Liver (tissue), 8 donors: ENCODE measurements at regions not wholly inside any gene's neighbourhood (a gene's known extent, or its start where the extent isn't known, plus 50 kb on each side); places are given as distances from the start of the nearest gene placed in this dataset.

Experiments used
- DNase-seq: peaks from one replicate; pipeline ENCODE4 v3.0.0-alpha.2; 2017; ENCODE audit warnings: low spot score
- H3K27ac ChIP-seq, 2 donors: one replicate each; pipeline ENCODE4 v1.7.0; 2013; ENCODE audit warnings: inconsistent platforms in 2 of 2, low read length in 2 of 2, control low read depth in 1 of 2, low read depth in 1 of 2, mild to moderate bottlenecking in 1 of 2
- H3K27me3 ChIP-seq, 4 donors: one replicate each; pipeline versions ENCODE4 v1.6.1 to v1.7.0; 2013; ENCODE audit warnings: low read length in 3 of 4, inconsistent platforms in 1 of 4, mild to moderate bottlenecking in 1 of 4, moderate library complexity in 1 of 4; ENCODE audit not compliant: control insufficient read depth in 4 of 4, insufficient read depth in 4 of 4
- H3K36me3 ChIP-seq, 4 donors: one replicate each; pipeline versions ENCODE4 v1.6.1 to v1.7.0; 2013; ENCODE audit warnings: low read length in 3 of 4, mild to moderate bottlenecking in 3 of 4, low read depth in 1 of 4, moderate library complexity in 1 of 4; ENCODE audit not compliant: control insufficient read depth in 4 of 4, insufficient read depth in 3 of 4
- H3K4me1 ChIP-seq, 4 donors: one replicate each; pipeline versions ENCODE4 v1.6.1 to v1.7.0; 2013; ENCODE audit warnings: low read length in 3 of 4, mild to moderate bottlenecking in 3 of 4, moderate library complexity in 1 of 4; ENCODE audit not compliant: control insufficient read depth in 4 of 4, insufficient read depth in 4 of 4
- H3K4me3 ChIP-seq, 3 donors: one replicate each; pipeline versions ENCODE4 v1.6.1 to v1.7.0; 2013; ENCODE audit warnings: low read length in 3 of 3, control low read depth in 1 of 3, low read depth in 1 of 3, mild to moderate bottlenecking in 1 of 3
- H3K9ac ChIP-seq, 2 donors: one replicate each; pipeline ENCODE4 v1.7.0; 2013; ENCODE audit warnings: low read length in 2 of 2, mild to moderate bottlenecking in 2 of 2, moderate library complexity in 2 of 2, control low read depth in 1 of 2, low read depth in 1 of 2
- H3K9me3 ChIP-seq, 4 donors: one replicate each; pipeline versions ENCODE4 v1.6.1 to v1.7.0; 2013; ENCODE audit warnings: low read length in 3 of 4; ENCODE audit not compliant: control insufficient read depth in 4 of 4
- EGR1 ChIP-seq, 2 donors: IDR thresholded peaks; 2 replicates each; pipeline ENCODE4 v1.6.1; 2016 to 2018; ENCODE audit warnings: antibody characterized with exemption in 2 of 2, low read depth in 2 of 2
- FOXA1 ChIP-seq: IDR thresholded peaks from 2 replicates; pipeline ENCODE4 v1.6.1; 2016; ENCODE audit warnings: antibody characterized with exemption
- GABPA ChIP-seq, 2 donors: IDR thresholded peaks in 1 of 2; conservative IDR thresholded peaks in 1 of 2; 2 replicates each; pipeline ENCODE4 v1.6.1; 2016; ENCODE audit warnings: antibody characterized with exemption in 2 of 2, mild to moderate bottlenecking in 1 of 2, moderate library complexity in 1 of 2
- HNF4A ChIP-seq, 2 donors: conservative IDR thresholded peaks; 2 replicates each; pipeline ENCODE4 v1.6.1; 2016; ENCODE audit warnings: antibody characterized with exemption in 2 of 2, mild to moderate bottlenecking in 2 of 2
- JUND ChIP-seq, 2 donors: IDR thresholded peaks; 2 replicates each; pipeline ENCODE4 v1.6.1; 2016; ENCODE audit warnings: antibody characterized with exemption in 2 of 2
- MAX ChIP-seq: IDR thresholded peaks from 2 replicates; pipeline ENCODE4 v1.6.1; 2016; ENCODE audit warnings: antibody characterized with exemption
- NR2F2 ChIP-seq: IDR thresholded peaks from 2 replicates; pipeline ENCODE4 v1.6.1; 2016; ENCODE audit warnings: antibody characterized with exemption
- RAD21 ChIP-seq, 2 donors: IDR thresholded peaks; 2 replicates each; pipeline ENCODE4 v1.6.1; 2016; ENCODE audit warnings: antibody characterized with exemption in 2 of 2, mild to moderate bottlenecking in 2 of 2
- RXRA ChIP-seq, 2 donors: IDR thresholded peaks; 2 replicates each; pipeline ENCODE4 v1.6.1; 2017 to 2018; ENCODE audit warnings: antibody characterized with exemption in 2 of 2, mild to moderate bottlenecking in 1 of 2
- SP1 ChIP-seq: IDR thresholded peaks from 2 replicates; pipeline ENCODE4 v1.6.1; 2018; ENCODE audit warnings: antibody characterized with exemption, mild to moderate bottlenecking
- YY1 ChIP-seq: IDR thresholded peaks from 2 replicates; pipeline ENCODE4 v1.6.1; 2016; ENCODE audit warnings: antibody characterized with exemption, mild to moderate bottlenecking
- WGBS: extraction: QIAGEN DNeasy Blood & Tissue Kit; methylation state at CpG from one replicate; pipeline ENCODE4 v1.1.7; 2013; 5-methylcytosine and 5-hydroxymethylcytosine counted together
- TF ChIP-seq, protein P1 (sequence below): IDR thresholded peaks from 2 replicates; pipeline ENCODE4 v1.6.1; 2016; ENCODE audit warnings: antibody characterized with exemption, mild to moderate bottlenecking
- TF ChIP-seq, protein P2 (sequence below): fragments of 150-350 bp; IDR thresholded peaks from 2 replicates; pipeline ENCODE4 v1.5.1; 2017; ENCODE audit warnings: improper control_type of control experiment, low read depth, low read length; ENCODE audit not compliant: missing input control
- donor health status: healthy.
- donor health status: healthy.
- donor health status: healthy.
- donor health status: healthy.
- donor health status: healthy.

GRCh38 chr12:89073659-89074058 lies 278.6 kb downstream of the DUSP6 start:
- Histone ChIP-seq H3K36me3 (no peaks in the 10 kb centered on the region), H3K27ac (no peak overlapping the region), H3K27me3 (no peaks in the 10 kb centered on the region), H3K9me3 (no peaks in the 10 kb centered on the region), H3K4me1 (no peaks in the 10 kb centered on the region), H3K4me3 (no peak overlapping the region), H3K9ac (no peak overlapping the region)
- TF ChIP-seq NR2F2 (no peak), GABPA (IDR thresholded peaks at IDR 0.05 in 1 of 2, conservative IDR thresholded peaks at IDR 0.05 in 1 of 2) (no peak), RXRA (IDR thresholded peaks at IDR 0.05) (no peak), YY1 (no peak), EGR1 (IDR thresholded peaks at IDR 0.05; ENCODE audit: low read depth in 2 of 2) (no peak), FOXA1 (no peak), MAX (no peak)
- TF ChIP-seq, protein P1, sequence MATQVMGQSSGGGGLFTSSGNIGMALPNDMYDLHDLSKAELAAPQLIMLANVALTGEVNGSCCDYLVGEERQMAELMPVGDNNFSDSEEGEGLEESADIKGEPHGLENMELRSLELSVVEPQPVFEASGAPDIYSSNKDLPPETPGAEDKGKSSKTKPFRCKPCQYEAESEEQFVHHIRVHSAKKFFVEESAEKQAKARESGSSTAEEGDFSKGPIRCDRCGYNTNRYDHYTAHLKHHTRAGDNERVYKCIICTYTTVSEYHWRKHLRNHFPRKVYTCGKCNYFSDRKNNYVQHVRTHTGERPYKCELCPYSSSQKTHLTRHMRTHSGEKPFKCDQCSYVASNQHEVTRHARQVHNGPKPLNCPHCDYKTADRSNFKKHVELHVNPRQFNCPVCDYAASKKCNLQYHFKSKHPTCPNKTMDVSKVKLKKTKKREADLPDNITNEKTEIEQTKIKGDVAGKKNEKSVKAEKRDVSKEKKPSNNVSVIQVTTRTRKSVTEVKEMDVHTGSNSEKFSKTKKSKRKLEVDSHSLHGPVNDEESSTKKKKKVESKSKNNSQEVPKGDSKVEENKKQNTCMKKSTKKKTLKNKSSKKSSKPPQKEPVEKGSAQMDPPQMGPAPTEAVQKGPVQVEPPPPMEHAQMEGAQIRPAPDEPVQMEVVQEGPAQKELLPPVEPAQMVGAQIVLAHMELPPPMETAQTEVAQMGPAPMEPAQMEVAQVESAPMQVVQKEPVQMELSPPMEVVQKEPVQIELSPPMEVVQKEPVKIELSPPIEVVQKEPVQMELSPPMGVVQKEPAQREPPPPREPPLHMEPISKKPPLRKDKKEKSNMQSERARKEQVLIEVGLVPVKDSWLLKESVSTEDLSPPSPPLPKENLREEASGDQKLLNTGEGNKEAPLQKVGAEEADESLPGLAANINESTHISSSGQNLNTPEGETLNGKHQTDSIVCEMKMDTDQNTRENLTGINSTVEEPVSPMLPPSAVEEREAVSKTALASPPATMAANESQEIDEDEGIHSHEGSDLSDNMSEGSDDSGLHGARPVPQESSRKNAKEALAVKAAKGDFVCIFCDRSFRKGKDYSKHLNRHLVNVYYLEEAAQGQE, result no peak
- DNase-seq, result no peak

- no peaks in the 10 kb centered on the region for H3K36me3 ChIP-seq
Observed at GRCh38 chr12:89073027-89073398, 279.3 kb downstream of the DUSP6 start.

More at GRCh38 chr12:89073027-89073398, 279.3 kb downstream of the DUSP6 start:
- no peaks in the 10 kb centered on the region for H3K4me1 ChIP-seq
- no peaks in the 10 kb centered on the region for H3K9me3 ChIP-seq
- TF ChIP-seq RAD21 (IDR thresholded peaks at IDR 0.05) (peak in 1 of 2 donors; percentile 7), RXRA (IDR thresholded peaks at IDR 0.05) (peak in 1 of 2 donors; percentile 48), MAX (peak; percentile 19), SP1 (no peak), JUND (IDR thresholded peaks at IDR 0.05) (peak in 1 of 2 donors; percentile 57), HNF4A (conservative IDR thresholded peaks at IDR 0.05) (peak in 1 of 2 donors; percentile 43)
- TF ChIP-seq, protein P2, sequence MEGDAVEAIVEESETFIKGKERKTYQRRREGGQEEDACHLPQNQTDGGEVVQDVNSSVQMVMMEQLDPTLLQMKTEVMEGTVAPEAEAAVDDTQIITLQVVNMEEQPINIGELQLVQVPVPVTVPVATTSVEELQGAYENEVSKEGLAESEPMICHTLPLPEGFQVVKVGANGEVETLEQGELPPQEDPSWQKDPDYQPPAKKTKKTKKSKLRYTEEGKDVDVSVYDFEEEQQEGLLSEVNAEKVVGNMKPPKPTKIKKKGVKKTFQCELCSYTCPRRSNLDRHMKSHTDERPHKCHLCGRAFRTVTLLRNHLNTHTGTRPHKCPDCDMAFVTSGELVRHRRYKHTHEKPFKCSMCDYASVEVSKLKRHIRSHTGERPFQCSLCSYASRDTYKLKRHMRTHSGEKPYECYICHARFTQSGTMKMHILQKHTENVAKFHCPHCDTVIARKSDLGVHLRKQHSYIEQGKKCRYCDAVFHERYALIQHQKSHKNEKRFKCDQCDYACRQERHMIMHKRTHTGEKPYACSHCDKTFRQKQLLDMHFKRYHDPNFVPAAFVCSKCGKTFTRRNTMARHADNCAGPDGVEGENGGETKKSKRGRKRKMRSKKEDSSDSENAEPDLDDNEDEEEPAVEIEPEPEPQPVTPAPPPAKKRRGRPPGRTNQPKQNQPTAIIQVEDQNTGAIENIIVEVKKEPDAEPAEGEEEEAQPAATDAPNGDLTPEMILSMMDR, result no peak
- 45% methylated on average over 1 of the region's 1 CpG for WGBS
- no peak overlapping the region for H3K4me3 ChIP-seq
- H3K9ac ChIP-seq, result no peak overlapping the region
- no peaks in the 10 kb centered on the region for H3K27me3 ChIP-seq
- no peak for DNase-seq
- H3K27ac ChIP-seq, result no peak overlapping the region
